ENCODE measurements at regions not wholly inside any gene's neighbourhood (a gene's known extent, or its start where the extent isn't known, plus 50 kb on each side); places are given as distances from the start of the nearest gene placed in this dataset.
A peak's percentile ranks its signal among the peaks of the same experiment; 100 is the strongest.

DNA sequence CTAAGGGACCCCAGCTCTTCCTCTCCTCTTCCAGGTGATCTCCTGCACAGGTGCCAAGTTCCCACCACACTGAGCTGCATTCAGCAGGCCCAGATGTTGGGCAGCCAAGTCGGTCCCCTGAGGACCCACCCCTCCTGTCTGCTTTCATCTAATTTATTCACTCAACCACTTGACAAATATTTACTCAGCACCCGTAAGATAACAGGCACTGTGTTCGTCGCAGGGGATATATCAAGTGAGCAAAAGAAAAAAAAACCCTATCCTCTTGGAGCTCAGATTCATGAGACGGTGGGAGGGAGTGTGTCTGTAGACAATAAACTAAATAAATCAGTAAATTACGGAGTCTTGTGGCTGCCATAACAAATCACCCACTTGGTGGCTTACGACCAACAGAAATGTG is 143.6 kb downstream of the MRPL14 start:
- DNase-seq (ENCODE audit: low spot score): no peak

DNA sequence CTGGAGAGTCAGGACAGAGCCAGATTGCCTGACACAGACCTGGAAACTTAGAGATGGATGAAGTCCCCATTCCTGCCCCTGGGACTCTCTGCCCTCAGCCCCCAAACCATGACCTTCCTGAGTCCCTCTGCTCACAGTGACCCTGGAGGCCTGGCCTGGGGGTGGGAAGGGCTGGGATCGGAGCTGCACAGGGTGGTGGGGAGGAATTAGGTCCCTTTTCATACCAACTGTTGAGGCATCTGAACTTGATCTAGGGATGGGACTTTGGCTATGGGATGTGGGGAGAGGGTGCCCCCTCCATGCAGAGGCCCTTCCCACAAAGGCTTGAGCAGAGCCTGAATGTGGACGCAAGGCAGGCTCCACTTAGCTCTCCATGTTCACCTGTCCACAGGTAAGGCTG is 144.1 kb downstream of the MRPL14 start:
- DNase-seq (ENCODE audit: low spot score): no peak

DNA sequence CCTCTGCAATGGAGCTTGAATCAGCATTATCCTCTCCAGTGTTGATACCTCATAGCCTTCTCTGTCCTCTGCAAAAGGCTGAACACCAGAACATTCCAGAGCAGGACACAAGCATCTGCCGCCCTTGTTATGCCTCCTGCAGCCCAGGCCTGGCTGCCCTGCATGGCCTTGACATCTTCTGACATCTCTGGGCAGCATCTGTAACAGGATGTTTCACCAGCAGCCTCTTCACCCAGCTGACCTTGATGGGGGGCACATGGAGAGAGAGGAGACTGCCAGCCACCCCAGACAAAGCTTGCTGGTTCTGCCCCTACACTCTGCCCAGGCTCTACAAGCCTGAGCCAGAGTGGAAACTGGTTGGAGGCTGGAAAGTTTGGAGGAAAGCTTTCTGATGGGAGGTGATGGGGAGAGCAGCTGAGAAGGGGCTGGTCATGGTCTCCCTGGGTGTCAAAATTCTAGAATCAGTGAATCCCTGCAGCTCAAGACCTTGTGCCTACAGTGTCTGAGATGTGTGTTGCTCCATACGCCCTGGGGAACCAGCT is 145.1 kb downstream of the MRPL14 start:
- DNase-seq (ENCODE audit: low spot score): no peak

DNA sequence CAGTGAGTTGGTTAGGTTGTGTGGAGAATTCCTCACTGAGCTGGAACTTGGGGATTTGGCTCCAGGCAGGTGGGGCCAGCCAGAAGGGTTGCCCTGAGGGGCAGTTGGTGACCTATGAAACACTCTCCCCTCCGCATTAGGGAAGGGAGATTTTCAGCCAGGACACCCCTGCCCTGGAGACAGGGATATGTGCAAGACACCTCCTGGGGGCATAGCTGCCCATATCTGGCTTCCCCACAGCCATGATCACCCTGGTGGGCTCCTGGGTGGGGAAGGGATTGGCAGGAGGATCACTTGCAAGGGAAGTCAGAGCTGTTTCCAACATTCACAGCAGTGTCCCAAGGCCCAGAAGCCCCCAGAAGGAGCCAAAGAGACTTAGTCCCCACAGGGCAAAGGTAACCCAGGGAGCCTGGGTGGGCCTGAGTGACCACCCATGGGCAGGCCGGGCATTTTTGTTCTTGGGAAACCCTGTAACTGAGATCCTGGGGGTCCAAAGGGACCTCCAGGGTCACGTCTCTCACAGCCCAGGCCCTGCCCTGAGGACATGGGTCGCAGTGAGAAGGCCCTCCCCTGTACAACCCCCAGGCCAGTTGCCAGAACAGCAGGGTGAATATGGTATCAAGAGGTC is 145.8 kb downstream of the MRPL14 start:
- DNase-seq (ENCODE audit: low spot score): no peak

DNA sequence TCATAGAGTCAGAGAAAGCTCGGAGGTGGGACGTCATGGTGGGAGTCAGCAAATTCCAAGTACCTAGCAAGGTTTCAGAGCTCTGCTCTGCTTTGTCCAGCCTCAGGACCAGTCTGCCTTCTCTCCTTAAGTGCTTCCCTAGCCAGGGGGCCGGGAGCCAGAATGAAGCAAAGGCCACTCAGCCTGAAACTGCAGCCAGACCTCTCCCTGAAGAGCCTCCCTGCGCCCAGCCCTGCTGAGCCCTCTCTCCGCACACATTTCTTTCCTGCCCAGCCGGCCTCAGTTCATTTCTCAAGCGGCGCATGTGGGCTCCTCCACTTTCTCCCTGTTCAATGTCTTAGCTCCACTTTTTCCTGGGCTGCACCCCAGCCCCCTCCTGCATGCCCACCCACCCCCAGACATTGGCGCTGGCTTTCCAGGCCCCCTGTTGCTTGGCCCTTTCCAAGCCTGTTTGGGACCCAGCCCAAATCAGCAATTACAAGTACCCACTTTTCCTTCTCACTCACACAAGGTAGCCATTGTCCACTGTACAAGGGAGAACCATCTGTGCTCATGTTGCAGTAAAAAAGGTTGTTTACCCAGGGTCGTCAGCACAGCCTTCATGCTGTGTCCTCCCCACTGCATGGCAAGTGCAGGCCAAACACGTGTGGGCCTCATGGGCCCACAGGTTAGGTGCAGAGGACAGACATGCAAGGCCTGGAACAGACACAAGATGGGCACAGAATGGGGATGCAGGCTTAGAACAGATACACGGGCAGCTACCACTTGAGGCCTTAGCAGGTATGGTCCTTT is 147.1 kb downstream of the MRPL14 start:
- DNase-seq (ENCODE audit: low spot score): no peak

DNA sequence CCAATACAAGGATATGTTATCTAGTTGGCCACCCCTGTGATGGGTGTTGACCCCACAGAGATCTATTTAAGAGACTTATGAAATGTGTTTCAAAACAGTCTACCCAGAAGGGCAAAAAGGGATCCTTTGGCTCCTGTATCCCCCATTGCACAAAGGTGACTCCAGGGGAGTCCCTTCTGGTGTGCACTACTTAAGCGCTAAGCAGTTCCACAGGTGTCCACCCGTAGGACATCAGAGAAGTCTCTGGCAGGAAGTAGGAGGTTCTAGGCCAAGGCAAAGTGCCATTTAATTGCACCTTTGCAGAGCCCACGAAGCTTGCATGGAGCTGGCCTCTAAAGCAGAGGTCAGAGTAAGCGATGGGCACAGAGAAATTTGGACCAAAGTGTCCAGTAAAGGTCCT is 147.7 kb downstream of the MRPL14 start:
- no peak for DNase-seq (ENCODE audit: low spot score)

DNA sequence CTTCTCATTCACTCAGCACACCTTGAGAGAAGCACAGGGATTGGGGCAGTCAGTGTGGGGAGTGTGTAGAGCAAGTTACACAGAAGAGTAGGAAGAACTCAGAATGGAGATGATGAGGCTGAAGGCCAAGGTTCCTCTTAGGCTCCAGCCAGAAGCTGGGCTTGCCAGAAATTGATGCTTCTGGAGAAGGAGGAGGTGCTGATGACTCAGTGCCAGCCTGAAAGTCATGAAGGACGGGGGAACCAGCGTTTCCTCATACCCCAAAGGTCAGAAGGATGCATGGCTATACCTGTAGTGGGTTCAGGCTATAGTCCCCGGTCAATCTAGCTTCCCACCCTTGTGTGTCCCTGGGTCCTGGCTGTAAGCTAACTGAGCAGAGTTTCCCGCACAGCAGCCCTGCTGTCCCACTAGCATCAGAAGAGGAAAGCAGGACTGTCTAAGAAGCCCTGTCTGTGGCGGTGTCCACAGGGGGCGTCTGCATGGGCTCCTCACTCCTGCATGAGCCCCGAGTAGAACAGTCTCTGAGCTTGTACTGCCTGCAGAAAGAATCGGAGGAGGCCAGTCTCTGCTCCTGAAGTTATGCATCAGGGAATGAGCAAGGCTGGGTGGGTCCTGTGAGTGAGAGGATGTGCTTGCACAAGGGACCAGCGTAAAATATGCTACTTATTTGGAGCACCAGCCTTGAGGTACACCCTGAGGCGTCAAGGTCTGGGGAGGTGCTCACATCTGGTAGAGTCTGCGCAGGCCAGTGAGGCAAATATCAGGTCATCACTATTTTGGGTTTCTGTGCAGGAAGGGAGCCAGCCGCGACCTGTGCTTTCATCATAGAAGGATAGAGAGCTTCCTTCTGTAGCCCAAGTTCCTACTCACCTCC is 148.5 kb downstream of the MRPL14 start:
- no peak for DNase-seq (ENCODE audit: low spot score)

DNA sequence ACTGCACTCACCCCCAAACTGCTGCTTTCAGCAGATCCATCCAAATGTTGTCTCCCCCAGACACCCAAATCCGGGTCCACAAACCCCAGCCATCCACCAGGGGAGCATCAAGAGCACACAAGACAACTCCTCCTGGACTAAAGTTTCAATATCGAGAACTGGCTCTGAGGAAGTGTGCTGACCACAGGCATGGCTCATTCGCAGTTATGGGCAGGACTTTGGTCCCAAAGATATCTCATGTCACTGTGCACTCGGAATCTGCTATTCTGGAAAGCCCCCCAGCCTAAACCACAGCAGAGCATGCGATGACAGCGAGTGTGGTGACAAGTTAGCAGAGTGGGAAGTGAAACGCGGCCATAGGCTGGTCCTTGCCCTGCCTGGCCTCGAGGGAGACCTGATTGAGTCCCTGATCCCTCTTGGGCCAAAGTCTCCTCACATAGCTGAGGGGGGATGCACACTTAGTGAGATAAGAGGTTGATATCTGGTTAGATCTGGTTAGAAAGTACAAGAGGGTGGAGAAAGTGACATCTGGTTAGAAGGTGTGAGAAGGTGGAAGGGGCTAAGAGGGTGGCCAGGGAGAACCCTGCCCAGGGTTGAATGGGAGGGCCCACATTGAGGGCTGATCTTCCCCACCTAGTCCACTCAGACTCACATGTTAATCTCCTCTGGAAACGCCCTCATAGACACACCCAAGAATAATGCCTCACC is 149.7 kb downstream of the MRPL14 start:
- DNase-seq (ENCODE audit: low spot score): no peak

DNA sequence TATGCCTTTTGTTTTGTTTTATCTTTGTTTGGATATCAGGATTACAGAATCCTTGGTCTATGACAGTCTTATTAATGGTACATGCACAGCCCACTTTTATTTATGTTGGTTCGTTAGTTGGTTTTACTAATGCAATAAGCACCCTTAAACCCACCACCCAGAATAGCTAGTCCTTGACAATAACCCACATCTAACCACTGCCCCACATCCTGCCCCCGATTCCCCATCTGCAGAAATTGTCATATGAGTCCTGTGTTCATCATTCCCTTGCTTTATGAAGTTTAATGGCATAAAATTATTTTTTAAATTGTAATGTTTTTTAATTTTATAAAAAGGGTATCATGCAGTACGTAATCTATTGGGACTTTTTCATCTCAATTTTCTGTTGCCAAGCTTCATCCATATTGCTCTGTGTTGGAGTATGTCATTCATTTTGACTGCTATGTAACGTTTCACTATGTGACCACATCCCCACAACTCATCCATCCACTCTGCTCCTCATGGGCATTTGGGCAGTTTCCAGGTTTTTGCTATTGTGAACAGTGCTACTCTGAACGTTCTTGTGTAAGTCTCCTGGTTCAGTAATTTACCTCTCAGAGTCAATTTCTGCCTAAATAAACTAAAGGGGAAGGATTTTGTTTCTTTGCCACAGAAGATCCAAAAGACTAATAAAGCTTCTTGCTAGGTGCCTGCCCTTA is 150.4 kb downstream of the MRPL14 start:
- DNase-seq (ENCODE audit: low spot score): no peak

DNA sequence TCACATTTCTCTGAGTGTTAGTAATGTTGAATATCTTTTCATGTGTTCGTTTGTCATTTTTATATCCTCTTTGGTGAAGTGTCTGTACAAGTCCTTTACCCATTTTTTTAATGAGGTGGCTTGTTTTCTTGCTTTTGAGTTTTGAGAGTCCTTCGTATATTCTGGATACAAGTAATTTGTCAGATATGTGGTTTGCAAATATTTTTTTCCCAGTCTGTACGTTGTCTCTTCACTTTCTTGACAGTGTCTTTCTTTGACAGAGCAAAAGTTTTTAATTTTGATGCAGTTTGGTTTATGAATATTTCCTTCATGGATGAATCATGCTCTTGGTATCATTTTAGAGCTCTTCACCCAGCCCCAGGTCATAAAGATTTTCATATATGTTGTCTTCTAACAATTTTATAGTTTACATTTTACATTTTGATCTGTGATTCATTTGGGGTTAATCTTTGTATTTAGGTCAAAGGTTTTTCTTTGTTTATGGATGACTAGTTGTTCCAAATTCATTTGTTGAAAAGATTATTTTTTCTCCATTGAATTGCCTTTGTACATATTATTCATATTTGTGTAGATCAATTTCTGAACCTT is 152.5 kb downstream of the MRPL14 start:
- DNase-seq (ENCODE audit: low spot score): no peak

DNA sequence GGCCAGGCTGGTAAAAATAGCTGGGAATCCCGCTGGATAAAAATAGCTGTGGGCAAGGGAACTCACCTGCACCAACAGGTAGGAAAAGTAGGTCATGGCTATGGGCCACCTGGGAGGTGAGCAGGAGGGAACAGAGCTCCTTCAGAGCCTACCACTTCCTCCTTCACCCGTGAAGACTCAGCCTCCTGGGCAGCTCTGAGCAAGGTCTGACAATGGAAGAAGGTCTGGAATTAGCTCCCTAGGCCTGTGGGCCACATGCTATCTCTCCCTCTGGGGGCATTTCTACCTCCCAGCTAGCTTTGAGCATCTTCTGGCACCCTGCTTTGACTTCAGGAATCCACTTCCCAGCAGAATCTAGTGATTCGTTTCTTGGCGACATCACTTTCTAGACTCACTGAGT is 153.9 kb downstream of the MRPL14 start:
- no peak for DNase-seq (ENCODE audit: low spot score)

DNA sequence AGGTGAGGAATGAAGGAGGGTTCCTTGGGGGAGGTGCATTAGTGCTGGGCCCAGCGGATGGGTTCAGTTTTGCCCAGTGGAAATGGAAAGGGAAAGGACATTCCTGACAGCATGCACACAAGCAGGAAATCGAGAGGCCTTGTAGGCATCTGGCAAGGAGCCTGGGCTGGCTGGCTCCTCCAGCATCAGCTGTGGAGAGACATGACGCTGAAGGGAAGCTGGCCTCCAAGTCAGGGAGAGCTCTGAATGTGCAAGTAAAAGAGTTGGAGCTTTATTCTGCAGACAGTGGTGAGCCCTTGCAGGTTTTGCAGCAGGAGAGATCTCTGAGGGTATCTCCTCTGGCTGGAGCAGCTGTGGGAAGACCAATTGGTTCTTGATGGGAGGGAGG is 154.3 kb downstream of the MRPL14 start:
- peak; percentile 60 for DNase-seq (ENCODE audit: low spot score)

DNA sequence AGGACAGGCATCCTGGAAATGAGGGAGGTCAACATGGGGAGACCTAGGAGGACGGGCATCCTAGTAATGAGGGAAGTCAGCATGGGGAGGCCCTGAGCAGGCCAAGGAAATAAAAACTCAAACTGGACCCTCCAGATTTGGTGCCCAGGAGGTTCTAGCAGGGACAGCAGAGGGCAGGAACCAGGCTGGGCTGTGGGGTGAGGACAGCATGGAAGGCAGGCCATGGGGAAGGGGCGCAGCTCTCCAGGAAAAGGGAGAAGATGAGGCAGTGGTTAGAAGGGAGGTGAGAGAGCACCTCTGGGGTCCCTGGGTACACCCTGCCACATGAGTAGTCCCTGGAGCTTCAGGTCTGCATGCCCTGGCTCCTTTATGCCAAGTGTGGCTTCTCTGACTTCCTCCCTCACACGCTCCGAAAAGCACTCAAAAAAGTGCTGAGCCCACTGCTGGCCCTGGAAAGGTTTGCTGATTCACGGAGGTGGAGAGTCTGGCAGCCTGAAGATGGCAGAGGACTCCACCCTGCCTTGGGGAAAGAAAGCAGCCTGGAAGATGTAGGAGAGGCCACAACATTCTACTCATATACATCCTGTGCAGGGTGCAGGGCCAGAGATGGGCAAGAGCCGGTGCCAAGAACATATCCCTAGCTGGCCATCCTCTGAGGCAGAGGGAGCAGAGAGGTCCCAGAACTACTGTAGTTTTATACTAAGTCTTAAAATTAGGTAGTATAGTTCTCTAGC is 154.9 kb downstream of the MRPL14 start:
- DNase-seq (ENCODE audit: low spot score): no peak

DNA sequence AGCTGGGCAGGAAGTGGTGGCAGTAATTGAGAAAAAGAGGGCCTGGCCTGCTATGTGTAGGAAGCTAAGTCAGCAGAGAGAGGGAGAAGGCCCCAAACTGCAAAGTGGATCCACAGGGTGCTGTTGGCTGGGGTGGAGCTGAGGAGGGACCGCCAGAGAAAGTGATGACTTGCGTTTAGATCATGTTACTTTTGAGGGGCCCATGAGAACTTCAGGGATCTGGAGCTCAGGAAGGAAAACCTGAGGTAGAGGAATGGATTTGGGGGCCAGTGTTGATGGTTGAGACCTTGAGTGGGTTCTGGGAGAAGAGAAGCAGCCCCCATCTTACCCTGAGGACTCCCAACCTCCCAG is 155.5 kb downstream of the MRPL14 start:
- DNase-seq (ENCODE audit: low spot score): no peak

DNA sequence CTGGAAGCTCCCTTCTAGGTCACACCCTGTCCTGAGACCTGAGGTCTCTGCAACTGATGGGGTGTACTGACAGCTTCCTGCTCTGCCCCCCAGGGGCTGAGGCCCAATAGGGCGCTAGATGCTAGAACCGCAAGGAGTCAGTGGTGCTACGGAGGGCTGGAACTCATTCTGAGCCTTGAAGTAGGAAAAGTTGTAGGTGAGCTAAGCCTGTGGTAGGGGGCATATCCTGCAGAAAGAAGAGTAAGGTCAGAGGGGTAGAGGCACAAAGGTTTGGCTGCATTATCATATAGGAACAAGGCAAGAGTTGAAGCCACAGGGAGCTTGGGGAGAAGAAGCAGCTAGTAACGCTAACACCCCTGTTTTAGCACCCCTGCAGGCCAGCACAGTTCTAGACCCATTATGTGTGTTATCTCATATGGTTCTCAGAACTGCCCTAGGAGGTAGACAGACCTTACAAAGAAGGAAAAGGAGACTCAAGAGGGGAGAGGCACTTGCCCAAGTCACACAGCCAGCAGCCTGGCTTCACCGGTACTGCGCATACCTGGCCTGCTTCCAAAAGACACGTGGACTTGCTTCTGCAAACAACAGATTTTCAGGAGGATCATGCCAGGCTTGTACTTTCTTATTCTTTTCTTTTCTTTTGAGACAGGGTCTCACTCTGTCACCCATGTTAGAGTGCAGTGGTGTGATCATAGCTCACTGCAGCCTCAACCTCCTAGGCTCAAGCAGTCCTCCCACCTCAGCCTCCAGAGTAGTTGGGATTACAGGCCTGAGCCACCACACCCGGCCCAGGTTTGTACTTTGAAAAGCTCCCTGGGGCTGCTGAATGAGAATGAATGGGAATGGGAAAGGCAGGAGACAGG is 156.1 kb downstream of the MRPL14 start:
- no peak for DNase-seq (ENCODE audit: low spot score)

DNA sequence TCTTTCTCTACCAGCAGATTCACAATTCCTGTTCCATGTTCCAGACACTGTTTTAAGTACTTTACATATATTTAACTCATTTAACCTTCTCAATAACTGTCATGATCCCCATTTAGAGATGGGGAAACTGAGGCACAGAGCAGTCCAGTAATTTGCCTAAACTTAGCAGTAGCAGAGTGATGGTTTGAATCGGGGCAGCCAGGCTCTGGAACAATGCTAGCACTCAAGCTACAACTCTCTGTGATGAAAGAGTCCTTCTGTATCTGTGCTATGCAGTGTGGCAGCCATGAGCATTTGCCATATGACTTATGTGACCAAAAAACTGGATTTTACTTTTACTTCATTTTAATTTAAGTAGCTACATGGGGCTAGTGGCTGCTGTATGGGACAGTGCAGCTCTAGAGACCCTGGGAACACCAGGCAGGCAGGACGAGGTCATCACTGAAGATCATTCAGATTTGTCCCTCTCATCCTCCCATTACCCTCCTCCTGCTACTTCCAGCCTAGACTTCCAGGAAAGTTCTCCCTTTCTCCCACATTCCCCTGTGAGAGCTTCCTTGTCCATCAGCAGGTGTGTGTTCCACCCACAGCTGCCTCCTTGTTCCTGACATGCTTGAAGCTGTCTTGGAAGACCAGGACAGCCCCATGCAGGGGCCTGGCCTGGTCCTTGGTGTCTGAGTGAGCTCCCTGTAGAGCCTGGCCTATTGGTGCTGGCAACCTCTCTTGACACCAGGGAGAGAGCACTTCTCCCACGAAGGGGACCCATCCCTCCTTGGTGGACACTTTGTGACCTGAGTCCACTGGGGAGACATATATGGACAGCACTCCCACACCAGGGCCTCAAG is 157.0 kb downstream of the MRPL14 start:
- no peak for DNase-seq (ENCODE audit: low spot score)

DNA sequence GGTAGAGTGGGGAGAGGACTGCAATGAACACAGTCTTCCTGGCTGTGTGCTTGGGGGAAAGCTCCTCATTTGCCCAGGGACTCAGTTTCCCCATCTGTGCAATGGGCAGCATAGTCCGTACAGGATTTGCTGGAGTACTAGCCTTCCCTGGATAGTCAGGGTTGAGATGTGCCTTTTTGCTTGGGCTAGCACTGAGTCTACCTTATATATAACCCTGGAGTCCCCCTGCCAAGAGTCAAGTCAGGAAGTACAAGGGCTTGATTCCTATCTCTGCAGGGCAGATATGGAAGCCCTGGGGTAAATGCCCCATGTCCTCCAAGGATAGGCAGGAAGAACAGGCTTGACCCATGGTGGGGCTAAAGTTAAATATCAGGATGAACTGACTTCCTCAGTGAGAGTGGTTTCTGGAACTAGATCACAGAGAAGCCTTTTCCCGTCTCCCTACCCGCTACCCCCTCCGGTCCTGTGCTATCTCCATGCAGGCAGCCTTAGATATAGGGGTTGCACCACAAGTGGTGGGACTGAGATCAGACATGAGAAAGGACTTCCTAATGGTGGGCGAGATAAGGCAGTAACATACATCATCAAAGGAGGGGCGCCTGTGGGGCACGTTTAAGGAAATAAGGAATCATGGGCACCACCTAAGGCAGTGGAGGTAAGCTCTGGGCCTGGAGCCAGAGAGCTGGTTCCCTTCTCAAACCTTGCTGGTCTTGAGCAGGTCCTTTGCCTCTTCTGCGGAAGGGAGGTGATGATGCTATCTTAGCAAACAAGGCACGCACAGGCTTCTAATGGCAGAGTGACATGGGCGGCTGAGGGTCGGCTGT is 157.9 kb downstream of the MRPL14 start:
- DNase-seq (ENCODE audit: low spot score): no peak
